Ureter (tissue), 1 donor: ENCODE measurements at regions not wholly inside any gene's neighbourhood (a gene's known extent, or its start where the extent isn't known, plus 50 kb on each side); places are given as distances from the start of the nearest gene placed in this dataset.

Experiments used
- DNase-seq: peaks from one replicate; pipeline ENCODE4 v3.0.0-alpha.2; 2020; ENCODE audit warnings: low spot score
- donor health status: DM: yes; HTN: yes; CAD: no.

DNA sequence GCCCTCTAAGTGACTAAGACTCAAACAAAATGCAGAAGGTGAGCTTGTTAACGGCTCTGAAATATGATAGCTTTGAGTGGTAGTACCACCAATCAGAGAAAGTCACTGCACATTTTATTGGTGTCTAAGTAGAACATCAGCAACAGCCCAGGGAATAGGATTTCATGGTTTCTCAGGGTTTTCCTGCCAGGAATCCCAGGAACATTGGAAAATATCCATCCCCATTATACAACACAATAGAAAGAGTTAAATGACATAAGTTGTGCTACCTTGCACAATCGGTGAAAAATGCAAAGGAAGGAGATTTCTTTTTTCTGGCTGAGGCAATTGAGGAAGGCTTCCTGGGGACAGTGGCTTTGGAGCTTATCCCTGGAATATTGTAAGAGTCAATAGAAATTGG lies 283.1 kb downstream of the HLX start:
- DNase-seq, result no peak

DNA sequence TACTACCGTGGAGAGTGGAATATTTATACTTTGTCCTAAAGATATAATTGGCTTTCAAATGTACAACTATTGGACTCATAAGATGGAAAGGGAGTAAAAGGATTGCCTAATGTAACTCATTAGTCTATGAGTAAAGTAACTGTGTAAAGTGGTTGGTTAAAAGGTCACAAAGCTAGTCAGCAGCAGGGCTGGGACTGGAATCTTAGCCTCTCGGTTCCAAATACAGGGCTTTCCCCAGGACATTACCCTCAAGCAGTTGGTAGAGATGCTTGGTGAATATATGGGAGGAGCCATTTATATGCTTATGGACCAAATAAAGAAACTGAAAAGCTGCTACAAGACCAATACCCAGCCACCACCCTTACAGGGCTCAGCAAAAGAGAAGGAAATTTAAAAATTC lies 283.7 kb downstream of the HLX start:
- no peak for DNase-seq

DNA sequence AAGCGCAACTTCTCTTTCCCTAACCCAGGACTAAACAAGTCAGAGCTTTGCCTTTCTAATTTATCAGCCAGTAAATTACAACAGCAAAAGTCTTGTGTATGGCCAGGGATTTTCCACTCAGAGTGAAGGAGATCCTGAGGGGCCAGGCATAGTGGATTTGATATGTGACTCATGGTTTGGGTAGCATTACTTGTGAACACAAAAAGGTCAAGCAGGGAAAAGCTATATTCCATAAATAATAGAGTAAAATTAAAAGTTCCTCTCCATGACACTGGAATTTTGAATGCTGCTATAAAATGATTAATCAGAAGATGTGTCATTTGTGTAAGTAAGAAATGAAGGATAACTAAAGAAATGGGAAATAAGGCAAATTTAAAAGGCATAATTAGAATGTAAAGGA lies 284.8 kb downstream of the HLX start:
- DNase-seq, result no peak

DNA sequence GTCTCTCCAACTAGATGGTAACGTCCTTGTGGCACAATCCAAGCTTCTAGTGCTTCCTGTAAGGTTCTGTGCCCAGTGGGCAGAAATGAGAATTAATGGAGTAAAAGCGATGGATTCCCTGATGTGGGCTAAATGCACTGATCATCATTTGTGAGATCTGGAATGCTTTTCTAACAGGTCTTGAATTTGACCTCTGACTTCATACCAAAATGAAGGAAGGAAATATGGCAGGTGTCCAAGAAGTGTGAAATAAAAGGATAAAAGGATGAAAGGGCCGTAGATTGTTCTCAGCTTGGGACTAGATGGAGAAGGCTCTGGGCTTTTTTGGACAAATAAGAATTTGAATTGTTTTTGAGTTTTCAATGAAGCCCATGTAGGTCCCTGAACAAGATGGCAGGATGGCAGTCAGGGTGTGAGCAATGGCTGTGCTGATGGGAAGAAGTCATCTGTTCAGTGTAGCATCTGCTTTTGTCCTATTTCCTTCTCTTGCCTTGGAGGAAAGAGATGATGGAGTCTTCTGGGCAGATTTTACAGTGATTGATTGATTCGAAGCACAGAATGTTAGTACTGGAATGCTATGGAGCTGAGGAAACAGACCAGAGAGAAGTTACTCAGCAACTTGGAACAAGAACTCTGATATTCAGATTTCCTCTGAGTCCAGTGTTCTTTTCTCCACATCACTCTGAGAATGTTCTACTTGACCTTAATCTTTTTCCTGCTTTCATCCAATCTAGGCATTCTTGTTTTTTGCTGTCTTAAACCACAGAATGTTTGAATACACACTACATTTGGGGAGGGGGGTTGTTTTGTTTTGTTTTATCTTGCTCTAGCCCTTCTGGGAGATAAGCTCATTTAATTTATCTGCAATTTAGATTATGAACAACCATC lies 286.0 kb downstream of the HLX start:
- DNase-seq, result no peak

DNA sequence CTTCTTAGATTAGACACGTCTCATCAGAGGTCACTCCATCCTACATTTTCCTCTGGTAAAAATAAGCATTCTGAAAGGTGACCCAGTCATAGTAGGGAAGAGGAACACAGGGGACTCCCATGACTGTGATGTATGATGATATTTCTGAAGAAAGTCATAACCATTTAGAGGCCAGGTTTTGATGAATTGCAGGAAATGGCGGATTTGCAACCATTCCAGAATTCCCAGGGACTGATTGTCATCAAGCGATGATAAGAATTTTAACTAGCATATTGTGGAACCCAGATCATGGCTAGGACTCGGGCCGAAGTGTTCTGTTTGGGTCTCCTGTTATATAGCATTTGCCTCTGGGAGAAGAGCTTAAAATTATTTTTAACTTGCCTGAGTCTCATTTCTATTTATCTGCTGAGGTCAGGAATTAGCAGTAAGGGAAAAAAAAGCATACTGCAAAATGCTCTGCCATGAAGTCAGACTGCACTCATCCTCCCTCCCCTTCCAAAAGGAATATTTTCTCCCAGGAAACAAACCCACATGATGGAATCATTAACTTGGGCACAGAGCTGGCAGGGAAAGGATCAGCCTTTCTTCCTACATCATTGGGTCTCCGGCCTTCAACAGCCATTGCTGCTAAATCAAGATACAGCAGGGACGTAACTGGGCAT lies 286.7 kb downstream of the HLX start:
- DNase-seq, result no peak

DNA sequence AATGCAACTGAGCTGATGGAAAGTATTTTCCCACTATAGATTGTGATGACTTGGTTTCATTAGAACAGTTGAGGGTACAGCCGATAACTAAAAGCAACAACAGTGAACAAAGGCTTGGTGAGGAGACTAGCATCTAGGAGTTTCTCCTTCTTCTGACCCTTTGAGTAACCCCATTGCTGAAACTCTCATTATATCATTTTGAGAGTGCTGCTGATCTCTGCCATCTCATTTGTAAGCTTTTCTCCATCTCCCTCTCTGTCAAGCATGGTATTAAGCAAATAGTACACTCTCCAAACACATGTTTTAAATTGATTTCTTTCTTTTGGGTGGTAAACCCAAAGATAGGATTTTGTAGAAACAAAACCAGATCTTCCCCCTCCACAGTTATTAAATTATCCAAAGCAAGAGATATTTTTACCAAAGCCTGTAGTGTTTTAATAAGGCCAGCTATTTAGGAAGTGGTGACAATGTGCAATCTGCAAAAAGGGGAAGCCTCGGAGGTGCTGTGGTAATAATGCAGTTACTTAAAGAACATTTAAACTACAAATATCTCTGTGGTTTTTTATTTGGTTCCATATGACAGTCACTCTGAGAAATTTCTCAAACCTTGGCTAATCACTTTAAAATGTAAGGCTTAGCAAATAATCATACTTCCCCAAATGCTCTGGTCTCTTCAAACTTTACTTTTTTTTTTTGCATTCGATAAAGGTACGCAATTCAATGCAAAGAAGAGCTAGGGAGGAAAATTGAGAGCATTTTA lies 287.5 kb downstream of the HLX start:
- DNase-seq, result no peak

DNA sequence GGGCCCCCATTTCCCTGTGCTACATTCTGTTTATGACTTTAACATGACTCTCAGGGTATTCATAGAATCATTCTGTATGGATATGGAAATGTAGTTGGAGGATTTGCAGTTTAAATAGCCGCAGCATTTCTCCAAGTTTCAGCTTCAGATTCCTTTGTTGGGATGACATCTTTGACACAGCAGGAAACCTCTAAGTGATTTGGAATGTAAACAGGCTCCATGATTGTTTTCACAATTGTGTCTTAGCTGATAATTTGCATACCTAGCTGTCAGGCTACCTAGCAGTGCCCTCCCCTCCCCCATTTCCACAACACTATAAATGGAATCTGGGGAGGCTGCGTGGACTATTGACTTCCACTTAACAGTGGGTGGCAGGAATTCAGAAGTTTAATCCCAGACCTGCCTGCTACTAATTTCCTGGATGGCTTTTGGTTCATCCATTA lies 290.2 kb downstream of the HLX start:
- DNase-seq, result no peak

DNA sequence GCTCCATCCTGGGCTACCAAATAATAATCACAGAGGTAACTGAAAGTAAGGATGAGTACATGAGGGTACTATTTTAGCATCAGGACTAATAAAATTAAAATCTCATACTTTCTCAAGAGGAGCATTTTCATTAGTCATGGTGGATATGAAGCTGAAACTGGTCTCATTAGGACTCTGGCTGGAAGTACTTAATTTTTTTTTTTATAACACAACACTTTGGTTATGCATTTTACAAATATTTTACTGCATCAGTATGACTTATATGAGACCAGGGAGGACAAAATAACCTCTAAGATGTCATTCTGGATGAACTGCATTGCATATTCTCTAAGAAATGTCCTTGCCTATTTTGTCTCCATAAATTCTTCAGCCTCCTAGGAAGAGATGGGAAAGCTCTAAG lies 290.9 kb downstream of the HLX start:
- no peak for DNase-seq

DNA sequence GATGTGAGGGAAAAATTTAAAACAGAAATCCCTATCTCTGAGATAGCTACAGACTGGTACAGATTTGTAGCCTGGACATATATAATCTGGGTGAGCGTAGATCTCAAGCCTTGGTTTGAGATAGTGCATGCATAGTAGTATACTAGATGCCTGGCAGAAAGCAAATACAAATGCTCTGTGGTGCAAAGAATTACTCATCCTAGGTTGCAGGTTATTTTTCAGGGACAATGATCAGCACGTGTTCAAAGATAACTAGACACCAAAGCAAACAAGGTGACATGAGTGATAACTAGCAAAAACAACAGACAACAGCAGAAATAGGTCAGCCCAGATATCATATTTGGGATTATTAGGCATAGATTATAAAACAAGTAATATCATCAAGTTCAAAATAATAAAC lies 292.5 kb downstream of the HLX start:
- DNase-seq, result no peak

DNA sequence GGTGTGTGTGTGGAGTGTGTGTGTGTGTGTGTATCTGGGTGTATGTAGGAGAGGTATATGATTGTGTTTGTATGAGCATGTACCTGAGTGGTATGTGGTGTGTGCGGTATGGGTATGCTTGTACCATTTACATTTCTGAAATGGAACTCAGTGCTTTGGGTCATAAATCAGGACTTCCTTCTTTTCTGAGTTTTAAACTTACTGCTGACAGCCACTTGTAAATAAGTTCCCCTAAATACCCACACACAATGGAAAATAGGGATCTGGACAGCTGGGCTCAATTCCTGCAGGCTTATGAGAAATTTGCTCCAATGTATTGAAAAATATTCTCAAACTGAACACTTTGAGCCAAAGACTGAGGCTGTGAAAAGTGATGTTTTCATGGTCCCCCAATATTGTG lies 293.6 kb downstream of the HLX start:
- no peak for DNase-seq

DNA sequence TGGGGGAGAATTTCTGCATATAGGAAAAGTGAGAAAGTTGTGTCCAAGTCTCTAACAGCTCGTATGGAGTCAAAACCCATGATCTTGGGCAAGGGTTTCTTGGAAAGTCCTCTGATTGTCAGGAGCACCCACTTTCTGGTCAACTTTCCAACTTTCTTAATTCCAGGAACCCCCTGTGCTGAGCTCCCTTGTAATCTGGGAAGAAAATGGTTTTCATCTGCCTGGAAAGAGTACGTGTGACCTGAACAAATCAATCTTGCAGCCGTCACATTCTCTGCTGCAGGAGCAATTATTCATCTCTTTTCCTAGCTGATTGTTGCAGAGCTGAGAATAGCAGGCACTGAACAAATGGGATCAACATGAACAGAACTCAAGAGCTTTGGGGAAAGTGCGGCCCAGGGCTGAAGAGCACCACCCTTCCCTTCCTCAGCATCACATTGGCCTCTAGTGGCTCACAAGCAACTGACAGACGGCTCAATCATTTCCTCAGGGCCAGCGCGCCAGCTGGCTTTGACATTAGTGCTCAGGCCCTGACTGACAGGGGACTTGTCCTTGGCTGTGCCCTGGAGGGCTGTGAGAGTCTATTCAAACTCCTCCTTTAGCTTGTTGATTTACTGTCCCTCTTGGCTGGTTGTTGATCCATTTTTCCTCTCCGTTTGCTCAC lies 295.2 kb downstream of the HLX start:
- no peak for DNase-seq

DNA sequence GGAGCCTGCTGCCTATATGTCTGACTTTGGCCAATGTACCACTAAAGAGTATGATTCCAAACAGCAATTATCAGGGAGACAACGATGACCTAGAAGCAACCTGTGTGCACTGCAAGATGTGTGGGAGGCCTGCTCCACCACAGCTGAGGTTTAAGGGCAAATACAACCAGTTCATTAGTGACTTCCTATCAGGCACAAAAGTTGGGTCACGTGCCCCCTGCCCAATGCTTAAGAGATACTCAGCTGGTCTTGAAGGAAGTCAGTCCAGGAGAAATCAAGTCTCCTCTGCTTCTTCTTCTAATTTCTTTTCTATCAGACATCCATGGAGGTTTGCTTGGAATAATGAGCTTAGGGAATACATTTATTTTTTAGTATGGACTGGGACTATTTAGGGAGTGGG lies 296.0 kb downstream of the HLX start:
- DNase-seq, result no peak

DNA sequence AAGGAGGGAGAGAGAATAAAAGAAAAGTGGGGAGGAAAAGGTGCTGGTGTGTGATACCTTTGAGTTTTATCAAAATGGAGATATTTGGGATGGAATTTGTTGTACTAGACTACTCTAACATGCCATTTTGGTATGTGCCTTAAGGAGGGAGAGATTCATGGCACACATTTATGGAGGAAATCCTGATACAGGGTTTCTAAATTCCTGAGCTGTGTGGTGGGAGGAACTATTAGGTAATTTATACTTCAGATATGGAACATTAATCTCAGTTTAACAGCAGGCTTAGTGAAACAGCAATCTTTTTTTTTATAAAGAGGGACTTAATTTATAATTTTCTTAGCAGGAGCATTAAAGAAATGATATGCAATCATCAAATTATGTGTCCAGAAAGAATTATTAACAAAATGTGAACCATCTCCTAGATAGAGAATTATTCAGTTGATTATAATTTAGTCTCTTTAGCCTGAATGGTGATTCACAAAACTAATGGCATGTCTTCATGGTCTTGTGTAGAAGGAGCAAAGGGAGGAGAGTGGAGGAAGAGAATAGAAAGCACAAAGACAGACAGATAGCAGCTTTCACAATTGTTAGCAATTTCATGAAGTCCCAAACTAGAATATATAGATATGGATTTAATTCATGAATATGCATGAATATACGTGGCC lies 301.6 kb downstream of the HLX start:
- DNase-seq, result no peak

DNA sequence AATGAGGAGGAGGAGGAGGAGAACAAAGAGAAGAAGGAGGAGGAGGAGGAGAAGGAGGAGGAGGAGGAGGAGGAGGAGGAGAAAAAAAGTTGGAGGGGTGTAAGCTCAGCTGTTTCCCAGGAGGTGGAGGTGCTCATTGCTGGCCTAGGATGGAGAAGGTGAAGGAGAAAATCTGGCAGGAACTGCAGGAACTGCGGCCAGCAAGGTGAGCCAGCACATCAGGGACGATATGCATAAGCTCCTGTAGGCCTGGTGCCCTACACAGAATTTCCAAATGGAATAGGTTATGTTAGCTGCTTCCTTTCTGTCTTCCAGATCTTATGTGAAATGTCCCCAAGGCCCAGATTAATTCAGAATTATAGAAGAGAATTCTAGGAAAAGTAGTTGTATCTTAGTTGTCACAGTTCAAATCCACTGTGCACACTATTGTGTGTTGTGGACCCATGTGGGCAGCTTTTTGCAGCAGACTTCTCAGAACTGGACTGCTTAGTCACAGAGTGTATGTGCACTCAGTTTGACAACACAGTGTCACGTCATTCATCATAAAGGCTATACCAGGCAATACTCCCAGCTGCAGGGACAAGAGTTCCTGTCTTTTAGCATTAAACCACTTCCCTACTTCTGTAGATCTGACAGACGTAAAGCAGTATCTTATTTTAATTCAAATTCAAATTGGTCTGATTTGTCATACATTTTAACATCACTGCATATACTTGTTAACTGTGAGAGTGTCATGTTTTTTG lies 303.7 kb downstream of the HLX start:
- no peak for DNase-seq

DNA sequence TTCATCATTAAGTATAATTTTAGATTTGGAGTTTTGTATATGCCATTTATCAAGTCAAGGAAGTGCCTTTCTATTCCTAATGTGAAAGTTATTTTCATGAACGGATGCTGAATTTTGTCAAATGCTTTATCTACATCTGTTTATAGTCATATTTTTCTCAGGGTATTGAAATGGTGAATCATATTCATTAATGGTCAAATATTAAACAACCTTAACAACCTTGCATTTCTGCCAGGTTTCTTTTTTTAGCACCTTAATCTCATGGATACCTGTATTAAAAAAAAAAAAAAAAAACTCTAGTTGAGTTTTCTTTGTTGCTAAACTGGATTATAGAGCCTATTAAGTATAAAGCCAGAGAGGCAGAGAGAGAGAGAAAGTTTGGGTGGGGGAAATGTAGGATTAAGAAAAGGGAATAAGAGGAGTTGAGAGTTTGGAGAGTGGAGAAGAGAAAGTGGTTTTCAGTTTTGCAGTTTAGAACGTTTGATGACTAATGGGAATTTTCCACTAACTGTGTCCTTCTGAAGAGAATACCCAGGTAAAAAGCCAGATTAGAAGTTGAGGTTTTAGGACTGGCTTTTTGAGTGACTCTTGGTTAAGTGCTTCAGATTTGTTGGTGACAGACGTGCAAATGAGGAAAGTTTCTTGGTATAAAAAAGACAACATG lies 305.0 kb downstream of the HLX start:
- no peak for DNase-seq

DNA sequence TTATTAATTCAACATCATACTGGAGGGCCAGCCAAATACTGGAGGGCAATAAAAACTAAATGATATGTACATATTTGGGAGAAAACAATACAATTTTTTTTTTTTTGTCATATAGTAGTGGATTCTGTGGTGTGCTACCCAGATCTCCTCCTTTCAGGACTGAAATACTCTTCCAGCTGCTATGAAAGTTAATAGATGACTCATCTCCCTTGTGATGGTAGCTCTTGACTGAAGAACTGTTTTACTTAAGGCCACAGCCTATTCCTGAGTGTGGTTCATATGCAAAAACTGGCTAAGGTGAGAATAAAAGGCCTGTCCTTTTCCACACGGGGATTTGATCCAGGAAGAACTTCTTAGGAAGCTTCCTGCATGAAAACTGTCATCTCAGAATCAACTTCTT lies 307.9 kb downstream of the HLX start:
- no peak for DNase-seq

DNA sequence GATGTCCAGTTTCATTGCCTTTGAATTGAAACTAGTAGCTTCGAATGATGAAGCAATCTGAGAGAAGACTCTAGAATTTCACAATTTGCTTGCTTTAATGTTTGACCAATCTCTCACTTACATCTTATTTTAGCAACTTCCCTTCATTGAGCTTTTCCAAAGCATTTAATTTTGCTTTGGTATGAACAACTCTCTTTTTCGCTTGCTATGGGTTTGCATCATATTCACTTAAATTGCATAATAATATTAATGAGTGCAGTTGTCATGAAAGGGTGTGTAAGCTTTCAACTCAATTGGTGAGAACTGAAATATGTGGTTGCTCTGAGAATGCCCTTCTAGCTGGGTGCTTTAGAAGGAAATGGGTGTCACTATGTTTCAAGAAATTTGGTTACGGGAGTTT lies 309.2 kb downstream of the HLX start:
- no peak for DNase-seq

DNA sequence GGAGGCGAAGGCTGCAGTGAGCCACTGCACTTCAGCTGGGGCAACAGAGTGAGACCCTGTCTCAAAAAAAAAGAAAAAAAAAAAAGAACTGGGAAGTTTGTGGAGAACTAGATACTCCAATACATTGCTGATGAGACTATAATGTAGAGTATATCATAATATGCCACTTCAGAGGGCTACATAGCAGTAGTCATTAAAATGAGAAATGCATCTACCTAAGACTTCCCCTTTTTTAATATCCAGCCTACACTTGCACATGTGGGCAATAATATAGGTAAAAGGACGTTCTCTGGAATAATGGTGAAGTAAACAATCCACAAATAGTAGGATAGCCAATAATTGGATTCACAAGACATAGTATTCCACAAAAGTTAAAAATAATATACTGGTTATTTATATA lies 311.0 kb downstream of the HLX start:
- no peak for DNase-seq

DNA sequence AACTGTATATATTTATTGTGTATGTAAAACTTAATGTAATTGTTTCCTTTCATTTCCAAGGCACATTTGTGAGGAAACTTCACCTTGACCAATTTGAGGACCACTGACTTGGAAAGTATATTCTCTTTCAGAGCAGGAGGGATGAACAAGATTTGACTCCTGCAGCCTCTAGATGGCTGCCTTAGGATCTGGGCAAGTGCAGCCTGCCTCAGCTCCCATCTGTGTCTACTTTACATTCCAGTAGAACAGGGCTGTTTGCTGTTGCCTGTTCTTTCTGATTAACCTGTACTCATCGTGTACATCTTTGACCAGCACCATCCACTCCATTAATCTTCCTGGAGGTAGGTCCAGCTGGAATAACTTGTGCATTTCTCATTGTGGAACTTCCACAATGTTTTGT lies 312.8 kb downstream of the HLX start:
- DNase-seq, result no peak

DNA sequence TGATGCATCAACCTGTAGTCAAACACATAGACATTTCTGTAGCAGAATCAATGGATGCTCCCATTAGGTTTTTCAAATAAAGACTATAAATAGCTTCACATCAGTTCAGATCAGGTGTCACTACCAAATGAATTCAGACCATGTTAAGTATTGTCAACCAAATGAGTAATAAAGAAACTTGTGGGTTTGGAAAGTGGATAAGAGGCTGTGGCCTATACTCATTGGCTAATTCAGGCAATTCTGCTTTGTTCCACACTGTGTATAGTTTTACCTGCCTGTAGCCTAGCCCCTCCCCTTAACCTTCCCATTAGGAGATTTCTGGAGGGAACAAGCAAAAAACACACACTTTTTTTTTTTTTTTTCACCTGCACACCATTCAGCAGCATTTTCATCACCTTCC lies 321.2 kb downstream of the HLX start:
- DNase-seq, result no peak
